ENCODE measurements at regions not wholly inside any gene's neighbourhood (a gene's known extent, or its start where the extent isn't known, plus 50 kb on each side); places are given as distances from the start of the nearest gene placed in this dataset.

DNA sequence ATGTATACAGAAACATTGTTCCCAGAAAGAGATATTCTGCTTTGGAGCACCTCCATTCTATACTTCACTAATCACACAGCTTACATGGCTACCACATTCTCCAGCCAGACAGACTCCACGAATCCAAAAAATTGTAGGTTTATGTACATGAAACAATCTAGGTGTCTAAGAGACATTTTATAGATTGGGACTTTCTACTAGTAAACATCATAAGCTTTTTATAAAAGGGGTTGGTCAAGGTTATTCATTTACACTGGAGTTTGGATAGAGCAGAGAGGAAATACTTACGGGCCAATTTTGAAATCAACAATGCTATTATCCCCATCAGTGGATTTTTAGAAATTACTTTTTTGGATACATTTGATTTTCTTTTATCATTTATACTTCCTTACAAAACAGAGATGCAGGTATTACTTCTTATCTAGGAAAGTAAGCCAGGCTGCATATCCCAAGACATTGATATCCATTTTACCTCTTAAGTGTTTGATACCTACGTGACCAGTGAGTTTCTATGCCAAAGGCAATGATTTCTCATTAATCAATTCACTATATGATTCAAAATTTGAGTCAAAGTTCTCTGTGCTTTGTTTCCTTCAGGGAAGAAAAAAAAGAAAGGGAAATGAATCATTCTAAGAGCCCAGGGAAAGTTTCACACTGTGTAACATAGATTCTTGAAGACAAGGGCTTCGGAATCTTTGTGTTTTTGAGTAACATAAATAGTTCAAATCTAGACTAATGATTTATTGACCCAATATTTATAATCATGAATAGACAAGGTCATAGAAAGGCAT lies 140.5 kb downstream of the PTH2R start:
- no peaks in the 10 kb centered on the region for H3K9me3 ChIP-seq (replicated peaks in 1 of 2; ENCODE audit: control insufficient read depth in 1 of 2, insufficient read depth in 1 of 2, low read length in 2 of 2)
- Mint-ChIP-seq H3K27ac (no peak overlapping the region), H3K36me3 (no peaks in the 10 kb centered on the region), H3K4me3 (no peak overlapping the region), H3K9me3 (peaks cover 0 to 7% (median 2%) of the 10 kb centered on the region in 7 donors), H3K27me3 (ENCODE audit: low read depth in 3 of 3) (no peaks in the 10 kb centered on the region), H3K4me1 (no peaks in the 10 kb centered on the region)
- intact Hi-C loops (cut with micrococcal nuclease), result no loop called here
- no peak overlapping the region for H3K9ac ChIP-seq (ENCODE audit: insufficient read depth, low read length, poor library complexity, severe bottlenecking)
- H3K27me3 ChIP-seq (ENCODE audit: control insufficient read depth in 2 of 2, insufficient read depth in 2 of 2, low read length in 2 of 2), result no peaks in the 10 kb centered on the region
- H3K4me2 ChIP-seq (replicated peaks; ENCODE audit: extremely low read depth, low read length, poor library complexity, severe bottlenecking), result no peak overlapping the region
- no peaks in the 10 kb centered on the region for H3K4me1 ChIP-seq (ENCODE audit: control insufficient read depth in 1 of 2, insufficient read depth in 2 of 2, low read length in 2 of 2)
- no CpG with 5 or more reads among the region's 4 CpGs for WGBS (ENCODE audit: insufficient coverage)
- H3K4me3 ChIP-seq (replicated peaks in 1 of 3; ENCODE audit: low read depth in 2 of 3, low read length in 3 of 3), result no peak overlapping the region
- H2AFZ ChIP-seq (ENCODE audit: insufficient read depth, low read depth, low read length, poor library complexity, severe bottlenecking), result no peak overlapping the region
- TF ChIP-seq, protein P1, sequence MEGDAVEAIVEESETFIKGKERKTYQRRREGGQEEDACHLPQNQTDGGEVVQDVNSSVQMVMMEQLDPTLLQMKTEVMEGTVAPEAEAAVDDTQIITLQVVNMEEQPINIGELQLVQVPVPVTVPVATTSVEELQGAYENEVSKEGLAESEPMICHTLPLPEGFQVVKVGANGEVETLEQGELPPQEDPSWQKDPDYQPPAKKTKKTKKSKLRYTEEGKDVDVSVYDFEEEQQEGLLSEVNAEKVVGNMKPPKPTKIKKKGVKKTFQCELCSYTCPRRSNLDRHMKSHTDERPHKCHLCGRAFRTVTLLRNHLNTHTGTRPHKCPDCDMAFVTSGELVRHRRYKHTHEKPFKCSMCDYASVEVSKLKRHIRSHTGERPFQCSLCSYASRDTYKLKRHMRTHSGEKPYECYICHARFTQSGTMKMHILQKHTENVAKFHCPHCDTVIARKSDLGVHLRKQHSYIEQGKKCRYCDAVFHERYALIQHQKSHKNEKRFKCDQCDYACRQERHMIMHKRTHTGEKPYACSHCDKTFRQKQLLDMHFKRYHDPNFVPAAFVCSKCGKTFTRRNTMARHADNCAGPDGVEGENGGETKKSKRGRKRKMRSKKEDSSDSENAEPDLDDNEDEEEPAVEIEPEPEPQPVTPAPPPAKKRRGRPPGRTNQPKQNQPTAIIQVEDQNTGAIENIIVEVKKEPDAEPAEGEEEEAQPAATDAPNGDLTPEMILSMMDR (IDR thresholded peaks at IDR 0.05), result no peak
- H3K79me2 ChIP-seq (ENCODE audit: insufficient read depth, low read length), result no peaks in the 10 kb centered on the region
- no peak for DNase-seq
- no peaks in the 10 kb centered on the region for H4K20me1 ChIP-seq (ENCODE audit: insufficient read depth, low read length)
- no peaks in the 10 kb centered on the region for H3K36me3 ChIP-seq (replicated peaks in 1 of 2; ENCODE audit: control insufficient read depth in 1 of 2, insufficient read depth in 2 of 2, low read length in 2 of 2)
- no peak overlapping the region for H3K27ac ChIP-seq (ENCODE audit: low read depth in 1 of 2, low read length in 2 of 2)

DNA sequence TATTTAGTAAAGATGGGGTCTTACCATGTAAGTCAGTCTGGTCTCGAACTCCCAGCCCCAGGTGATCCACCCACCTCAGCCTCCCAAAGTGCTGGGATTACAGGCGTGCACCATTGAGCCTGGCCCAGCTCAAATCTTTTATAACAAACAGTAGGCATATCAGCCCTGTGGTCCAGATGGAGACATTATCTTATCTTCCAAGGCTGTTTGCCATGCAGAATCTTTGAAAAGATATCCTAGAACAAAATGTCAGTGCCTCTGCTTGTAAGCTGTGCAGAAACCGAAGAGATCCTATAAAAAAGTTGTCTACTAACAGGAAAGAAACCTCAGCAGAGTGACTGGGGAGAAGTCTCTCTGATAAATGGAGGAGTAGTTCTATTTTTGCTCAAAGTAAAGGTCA lies 142.1 kb downstream of the PTH2R start:
- Mint-ChIP-seq H3K4me3 (no peak overlapping the region), H3K9me3 (peaks cover 0 to 9% (median 2%) of the 10 kb centered on the region in 7 donors), H3K4me1 (no peaks in the 10 kb centered on the region), H3K36me3 (no peaks in the 10 kb centered on the region), H3K27me3 (ENCODE audit: low read depth in 3 of 3) (no peaks in the 10 kb centered on the region), H3K27ac (no peak overlapping the region)
- no peak for DNase-seq
- Histone ChIP-seq H4K20me1 (ENCODE audit: insufficient read depth, low read length) (no peaks in the 10 kb centered on the region), H3K27me3 (ENCODE audit: control insufficient read depth in 2 of 2, insufficient read depth in 2 of 2, low read length in 2 of 2) (no peaks in the 10 kb centered on the region), H3K4me3 (replicated peaks in 1 of 3; ENCODE audit: low read depth in 2 of 3, low read length in 3 of 3) (no peak overlapping the region), H3K9ac (ENCODE audit: insufficient read depth, low read length, poor library complexity, severe bottlenecking) (no peak overlapping the region), H3K9me3 (replicated peaks in 1 of 2; ENCODE audit: control insufficient read depth in 1 of 2, insufficient read depth in 1 of 2, low read length in 2 of 2) (no peaks in the 10 kb centered on the region), H3K4me1 (ENCODE audit: control insufficient read depth in 1 of 2, insufficient read depth in 2 of 2, low read length in 2 of 2) (no peaks in the 10 kb centered on the region), H3K36me3 (replicated peaks in 1 of 2; ENCODE audit: control insufficient read depth in 1 of 2, insufficient read depth in 2 of 2, low read length in 2 of 2) (no peaks in the 10 kb centered on the region), H3K27ac (ENCODE audit: low read depth in 1 of 2, low read length in 2 of 2) (no peak overlapping the region), H3K79me2 (ENCODE audit: insufficient read depth, low read length) (no peaks in the 10 kb centered on the region), H2AFZ (ENCODE audit: insufficient read depth, low read depth, low read length, poor library complexity, severe bottlenecking) (no peak overlapping the region), H3K4me2 (replicated peaks; ENCODE audit: extremely low read depth, low read length, poor library complexity, severe bottlenecking) (no peak overlapping the region)
- intact Hi-C loops (cut with micrococcal nuclease), result no loop called here
- 88% methylated on average over 3 of the region's 3 CpGs for WGBS (ENCODE audit: insufficient coverage)
- TF ChIP-seq, protein P1 (IDR thresholded peaks at IDR 0.05), result no peak
